Epithelial cell of proximal tubule (primary cell): ENCODE measurements at regions not wholly inside any gene's neighbourhood (a gene's known extent, or its start where the extent isn't known, plus 50 kb on each side); places are given as distances from the start of the nearest gene placed in this dataset.

Experiments
- DNase-seq: peaks from one replicate; pipeline ENCODE4 v3.0.0-alpha.2; 2011; ENCODE audit warnings: low read depth
- H3K4me3 ChIP-seq: 2 replicates; pipeline ENCODE4 v1.5.1; 2011; ENCODE audit warnings: low read depth, mild to moderate bottlenecking, low read length
- CTCF ChIP-seq: conservative IDR thresholded peaks from 2 replicates; pipeline ENCODE4 v1.5.1; 2012; ENCODE audit warnings: low read depth, mild to moderate bottlenecking, low read length

- no peak for TF ChIP-seq CTCF
- DNase-seq = no peak
- no peak overlapping the region for H3K4me3 ChIP-seq
Observed at GRCh38 chr2:151095463-151095862, 166.2 kb downstream of the RBM43 start.

GRCh38 chr2:151091583-151091982 is 170.1 kb downstream of the RBM43 start:
- TF ChIP-seq CTCF = no peak
- DNase-seq = no peak
- H3K4me3 ChIP-seq = no peak overlapping the region

- no peak overlapping the region for H3K4me3 ChIP-seq
- no peak for DNase-seq
- TF ChIP-seq CTCF = no peak
Observed at GRCh38 chr2:151087377-151087776, 174.3 kb downstream of the RBM43 start.

GRCh38 chr2:151085181-151085611 is 176.5 kb downstream of the RBM43 start:
- DNase-seq = no peak
- no peak overlapping the region for H3K4me3 ChIP-seq
- no peak for TF ChIP-seq CTCF

- no peak for TF ChIP-seq CTCF
- DNase-seq = no peak
- no peak overlapping the region for H3K4me3 ChIP-seq
Observed at GRCh38 chr2:151083856-151084795, 177.5 kb downstream of the RBM43 start.

GRCh38 chr2:151078889-151079288 is 182.8 kb downstream of the RBM43 start:
- TF ChIP-seq CTCF = no peak
- no peak overlapping the region for H3K4me3 ChIP-seq
- no peak for DNase-seq

GRCh38 chr2:151071906-151072305 is 189.8 kb downstream of the RBM43 start:
- DNase-seq = no peak
- no peak overlapping the region for H3K4me3 ChIP-seq
- TF ChIP-seq CTCF = no peak
